CD4-positive, alpha-beta memory T cell (primary cell): ENCODE measurements at regions not wholly inside any gene's neighbourhood (a gene's known extent, or its start where the extent isn't known, plus 50 kb on each side); places are given as distances from the start of the nearest gene placed in this dataset.

Experiments used
- CTCF ChIA-PET: fragments of 350-600 bp; sonication (Branson Sonifier 250); formaldehyde crosslinking; loops from one replicate; lab custom pipeline; 2021; ENCODE audit warnings: inconsistent platforms; ENCODE audit not compliant: partially characterized antibody; lab: Charles Lee
- POLR2A ChIA-PET: fragments of 350-600 bp; sonication (Branson Sonifier 250); formaldehyde crosslinking; loops from one replicate; lab custom pipeline; 2021; ENCODE audit not compliant: partially characterized antibody; lab: Charles Lee
- DNase-seq, 5 donors: peaks; one replicate each; pipeline versions ENCODE4 v3.0.0 to v3.0.0-alpha.2; 2020 to 2022; ENCODE audit warnings: mixed read lengths in 1 of 5
- H3K27ac ChIP-seq: one replicate; pipeline ENCODE4 v1.7.0; 2013; ENCODE audit warnings: low read depth, low read length
- H3K27me3 ChIP-seq: 2 replicates; pipeline ENCODE4 v1.7.0; 2013; ENCODE audit warnings: mild to moderate bottlenecking, low read length, moderate library complexity; ENCODE audit not compliant: insufficient read depth
- H3K36me3 ChIP-seq: 2 replicates; pipeline ENCODE4 v1.7.0; 2013; ENCODE audit warnings: mild to moderate bottlenecking, low read length, moderate library complexity; ENCODE audit not compliant: insufficient read depth
- H3K4me1 ChIP-seq: 2 replicates; pipeline ENCODE4 v1.7.0; 2013; ENCODE audit warnings: mild to moderate bottlenecking, low read length, moderate library complexity; ENCODE audit not compliant: insufficient read depth
- H3K4me3 ChIP-seq, 2 donors: one replicate each; pipeline ENCODE4 v1.7.0; 2013; ENCODE audit warnings: low read length in 2 of 2, mild to moderate bottlenecking in 1 of 2
- H3K9me3 ChIP-seq, 2 donors: one replicate each; pipeline ENCODE4 v1.7.0; 2013; ENCODE audit warnings: low read length in 2 of 2, control low read depth in 1 of 2; ENCODE audit not compliant: control insufficient read depth in 1 of 2
- H3K27ac Mint-ChIP-seq, 7 donors: one replicate each; pipeline ENCODE4 v1.8.0; 2020 to 2021; ENCODE audit warnings: mixed read lengths in 7 of 7, mild to moderate bottlenecking in 6 of 7, inconsistent platforms in 3 of 7, moderate library complexity in 3 of 7
- H3K27me3 Mint-ChIP-seq, 2 donors: one replicate each; pipeline ENCODE4 v1.8.0; 2020 to 2021; ENCODE audit warnings: mixed read lengths in 2 of 2
- H3K36me3 Mint-ChIP-seq, 2 donors: one replicate each; pipeline ENCODE4 v1.8.0; 2020 to 2021; ENCODE audit warnings: mixed read lengths in 2 of 2, inconsistent platforms in 1 of 2, mild to moderate bottlenecking in 1 of 2
- H3K4me1 Mint-ChIP-seq, 4 donors: one replicate each; pipeline ENCODE4 v1.8.0; 2020 to 2021; ENCODE audit warnings: mixed read lengths in 4 of 4, mild to moderate bottlenecking in 1 of 4
- H3K4me3 Mint-ChIP-seq, 8 donors: one replicate each; pipeline ENCODE4 v1.8.0; 2020 to 2021; ENCODE audit warnings: mixed read lengths in 8 of 8, mild to moderate bottlenecking in 7 of 8, moderate library complexity in 6 of 8, inconsistent platforms in 3 of 8
- H3K9me3 Mint-ChIP-seq, 8 donors: one replicate each; pipeline ENCODE4 v1.8.0; 2020 to 2021; ENCODE audit warnings: mixed read lengths in 8 of 8, mild to moderate bottlenecking in 5 of 8, inconsistent platforms in 3 of 8, moderate library complexity in 1 of 8
- intact Hi-C: fragments of 100-400 bp; cut with micrococcal nuclease; formaldehyde crosslinking; loops from one replicate; pipeline ENCODE4 v1.15.1; 2023

- Histone ChIP-seq H3K27me3 (no peaks in the 10 kb centered on the region), H3K27ac (no peak overlapping the region), H3K36me3 (no peaks in the 10 kb centered on the region), H3K9me3 (no peaks in the 10 kb centered on the region), H3K4me3 (no peak overlapping the region), H3K4me1 (no peaks in the 10 kb centered on the region)
- ChIA-PET CTCF (no interaction called here), POLR2A (no interaction called here)
- Mint-ChIP-seq H3K36me3 (no peaks in the 10 kb centered on the region), H3K9me3 (peaks cover 0 to 5% (median 0%) of the 10 kb centered on the region in 8 donors), H3K27ac (no peak overlapping the region), H3K27me3 (peaks cover 18 to 21% of the 10 kb centered on the region in 2 donors), H3K4me3 (no peak overlapping the region), H3K4me1 (no peaks in the 10 kb centered on the region)
- no peak for DNase-seq
- intact Hi-C loops: no loop called here
These were observed 247.6 kb downstream of the ALDH8A1 start for GRCh38 chr6:134702279-134702678.

- Histone ChIP-seq H3K27me3 (no peaks in the 10 kb centered on the region), H3K4me3 (no peak overlapping the region), H3K27ac (no peak overlapping the region), H3K36me3 (no peaks in the 10 kb centered on the region), H3K9me3 (no peaks in the 10 kb centered on the region), H3K4me1 (no peaks in the 10 kb centered on the region)
- Mint-ChIP-seq H3K9me3 (peaks cover 0 to 7% (median 0%) of the 10 kb centered on the region in 8 donors), H3K4me1 (no peaks in the 10 kb centered on the region), H3K27ac (no peak overlapping the region), H3K36me3 (no peaks in the 10 kb centered on the region), H3K4me3 (no peak overlapping the region), H3K27me3 (peaks cover 18 to 20% of the 10 kb centered on the region in 2 donors)
- DNase-seq: no peak
- CTCF ChIA-PET: no interaction called here
- intact Hi-C loops: no loop called here
- POLR2A ChIA-PET: no interaction called here
These were observed 248.6 kb downstream of the ALDH8A1 start for GRCh38 chr6:134701301-134701700.

- no peak overlapping the region for H3K4me3 Mint-ChIP-seq
- DNase-seq: no peak
- peaks cover 0 to 4% (median 0%) of the 10 kb centered on the region in 8 donors for H3K9me3 Mint-ChIP-seq
- Histone ChIP-seq H3K36me3 (no peaks in the 10 kb centered on the region), H3K27me3 (peaks cover 5% of the 10 kb centered on the region), H3K4me1 (no peaks in the 10 kb centered on the region), H3K27ac (no peak overlapping the region), H3K9me3 (no peaks in the 10 kb centered on the region), H3K4me3 (no peak overlapping the region)
- CTCF ChIA-PET: interaction anchor here (0.7 kb wide), 1 partner anchor 224 kb away, joined by 3 read pairs; no protein-coding TSS in a partner anchor
- H3K27ac Mint-ChIP-seq: no peak overlapping the region
- no peaks in the 10 kb centered on the region for H3K36me3 Mint-ChIP-seq
- no peaks in the 10 kb centered on the region for H3K4me1 Mint-ChIP-seq
- peaks cover 13 to 15% of the 10 kb centered on the region in 2 donors for H3K27me3 Mint-ChIP-seq
- POLR2A ChIA-PET: no interaction called here
- intact Hi-C loops: no loop called here
These were observed 251.7 kb downstream of the ALDH8A1 start for GRCh38 chr6:134698228-134698627.

- no peak overlapping the region for H3K27ac ChIP-seq
- DNase-seq: no peak
- Mint-ChIP-seq H3K27ac (no peak overlapping the region), H3K27me3 (peaks cover 21 to 29% of the 10 kb centered on the region in 2 donors), H3K4me1 (no peaks in the 10 kb centered on the region), H3K4me3 (no peak overlapping the region), H3K36me3 (no peaks in the 10 kb centered on the region), H3K9me3 (peaks cover 0 to 1% (median 0%) of the 10 kb centered on the region in 8 donors)
- H3K27me3 ChIP-seq: peaks cover 5% of the 10 kb centered on the region
- POLR2A ChIA-PET: no interaction called here
- no peaks in the 10 kb centered on the region for H3K4me1 ChIP-seq
- H3K9me3 ChIP-seq: no peaks in the 10 kb centered on the region
- no peaks in the 10 kb centered on the region for H3K36me3 ChIP-seq
- intact Hi-C loops: no loop called here
- CTCF ChIA-PET: no interaction called here
- H3K4me3 ChIP-seq: no peak overlapping the region
These were observed 257.9 kb downstream of the ALDH8A1 start for GRCh38 chr6:134692008-134692407.

GRCh38 chr6:134691180-134691579 lies 258.7 kb downstream of the ALDH8A1 start:
- no peaks in the 10 kb centered on the region for H3K36me3 ChIP-seq
- H3K27ac Mint-ChIP-seq: no peak overlapping the region
- peaks cover 5% of the 10 kb centered on the region for H3K27me3 ChIP-seq
- H3K9me3 ChIP-seq: no peaks in the 10 kb centered on the region
- POLR2A ChIA-PET: no interaction called here
- H3K4me1 Mint-ChIP-seq: no peaks in the 10 kb centered on the region
- H3K27me3 Mint-ChIP-seq: peaks cover 17 to 26% of the 10 kb centered on the region in 2 donors
- intact Hi-C loops: no loop called here
- DNase-seq: no peak
- H3K4me3 Mint-ChIP-seq: no peak overlapping the region
- H3K36me3 Mint-ChIP-seq: no peaks in the 10 kb centered on the region
- CTCF ChIA-PET: interaction anchor here (0.7 kb wide), 2 partner anchors 68 to 209 kb away, joined by 3 read pairs; no protein-coding TSS in a partner anchor
- no peaks in the 10 kb centered on the region for H3K9me3 Mint-ChIP-seq
- H3K27ac ChIP-seq: no peak overlapping the region
- H3K4me1 ChIP-seq: no peaks in the 10 kb centered on the region
- H3K4me3 ChIP-seq: no peak overlapping the region

GRCh38 chr6:134690048-134690447 lies 259.9 kb downstream of the ALDH8A1 start:
- ChIA-PET CTCF (interaction anchor here (0.6 kb wide), 1 partner anchor 135 kb away, joined by 3 read pairs; no protein-coding TSS in a partner anchor), POLR2A (no interaction called here)
- Mint-ChIP-seq H3K27me3 (peaks cover 17 to 26% of the 10 kb centered on the region in 2 donors), H3K4me3 (no peak overlapping the region), H3K9me3 (no peaks in the 10 kb centered on the region), H3K27ac (no peak overlapping the region), H3K36me3 (no peaks in the 10 kb centered on the region), H3K4me1 (no peaks in the 10 kb centered on the region)
- intact Hi-C loops: no loop called here
- no peak overlapping the region for H3K27ac ChIP-seq
- DNase-seq: no peak
- peaks cover 3% of the 10 kb centered on the region for H3K27me3 ChIP-seq
- no peaks in the 10 kb centered on the region for H3K36me3 ChIP-seq
- H3K4me1 ChIP-seq: no peaks in the 10 kb centered on the region
- H3K9me3 ChIP-seq: no peaks in the 10 kb centered on the region
- no peak overlapping the region for H3K4me3 ChIP-seq

GRCh38 chr6:134689641-134690040 lies 260.3 kb downstream of the ALDH8A1 start:
- H3K36me3 Mint-ChIP-seq: no peaks in the 10 kb centered on the region
- Histone ChIP-seq H3K27ac (no peak overlapping the region), H3K9me3 (no peaks in the 10 kb centered on the region), H3K36me3 (no peaks in the 10 kb centered on the region), H3K27me3 (no peaks in the 10 kb centered on the region), H3K4me3 (no peak overlapping the region), H3K4me1 (no peaks in the 10 kb centered on the region)
- H3K27ac Mint-ChIP-seq: no peak overlapping the region
- no peaks in the 10 kb centered on the region for H3K9me3 Mint-ChIP-seq
- no peak overlapping the region for H3K4me3 Mint-ChIP-seq
- H3K27me3 Mint-ChIP-seq: peaks cover 19 to 24% of the 10 kb centered on the region in 2 donors
- DNase-seq: no peak
- CTCF ChIA-PET: interaction anchor here (0.6 kb wide), 1 partner anchor 136 kb away, joined by 3 read pairs; no protein-coding TSS in a partner anchor
- POLR2A ChIA-PET: no interaction called here
- intact Hi-C loops: no loop called here
- no peaks in the 10 kb centered on the region for H3K4me1 Mint-ChIP-seq
